ENCODE measurements at regions not wholly inside any gene's neighbourhood (a gene's known extent, or its start where the extent isn't known, plus 50 kb on each side); places are given as distances from the start of the nearest gene placed in this dataset.

- no peak for DNase-seq (ENCODE audit: low spot score)
These were observed 319.4 kb upstream of the FANCL start for GRCh38 chr2:58560531-58560930.

DNA sequence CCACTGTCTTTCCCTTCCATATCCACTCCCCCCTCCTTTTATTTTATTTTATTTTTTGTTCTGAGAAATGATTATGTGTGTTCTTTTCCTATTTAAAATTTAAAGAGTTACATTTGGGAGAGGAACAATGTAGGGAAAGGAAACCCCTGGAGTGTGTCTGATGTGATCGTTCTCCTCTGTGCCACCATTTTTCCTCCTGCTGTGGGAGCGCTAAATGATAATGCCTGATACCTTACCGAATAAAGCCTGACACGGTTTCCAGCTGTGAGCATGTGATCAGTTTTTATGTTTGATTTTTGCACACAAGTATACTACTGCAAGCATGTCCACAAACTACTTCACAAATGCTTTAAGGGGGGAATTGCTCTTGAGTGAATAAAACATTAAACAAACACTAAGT, 317.8 kb upstream of the FANCL start:
- no peak for DNase-seq (ENCODE audit: low spot score)

GRCh38 chr2:58557176-58557575, 316.1 kb upstream of the FANCL start:
- no peak for DNase-seq (ENCODE audit: low spot score)

DNA sequence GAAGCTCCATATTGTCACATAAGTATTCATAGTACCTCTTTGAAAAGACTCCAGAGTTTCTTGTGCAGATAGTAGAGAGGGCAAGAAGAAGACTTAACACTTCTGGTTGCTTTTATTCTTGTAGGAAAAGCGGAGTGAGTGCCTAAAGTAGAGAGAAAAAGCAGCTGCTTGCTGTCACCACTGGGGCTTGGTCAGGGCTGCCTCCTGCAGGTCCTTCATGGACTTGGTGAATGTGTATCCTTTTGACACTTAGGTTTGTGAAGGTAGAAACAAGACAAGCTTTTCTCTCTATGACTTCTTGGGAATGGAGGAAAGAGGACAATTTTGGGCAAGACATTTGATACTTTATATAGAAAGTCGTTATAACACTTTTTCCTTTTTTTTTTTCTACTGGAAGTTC, 312.8 kb upstream of the FANCL start:
- no peak for DNase-seq (ENCODE audit: low spot score)

GRCh38 chr2:58553522-58553921, 312.4 kb upstream of the FANCL start:
- DNase-seq (ENCODE audit: low spot score), result no peak

DNA sequence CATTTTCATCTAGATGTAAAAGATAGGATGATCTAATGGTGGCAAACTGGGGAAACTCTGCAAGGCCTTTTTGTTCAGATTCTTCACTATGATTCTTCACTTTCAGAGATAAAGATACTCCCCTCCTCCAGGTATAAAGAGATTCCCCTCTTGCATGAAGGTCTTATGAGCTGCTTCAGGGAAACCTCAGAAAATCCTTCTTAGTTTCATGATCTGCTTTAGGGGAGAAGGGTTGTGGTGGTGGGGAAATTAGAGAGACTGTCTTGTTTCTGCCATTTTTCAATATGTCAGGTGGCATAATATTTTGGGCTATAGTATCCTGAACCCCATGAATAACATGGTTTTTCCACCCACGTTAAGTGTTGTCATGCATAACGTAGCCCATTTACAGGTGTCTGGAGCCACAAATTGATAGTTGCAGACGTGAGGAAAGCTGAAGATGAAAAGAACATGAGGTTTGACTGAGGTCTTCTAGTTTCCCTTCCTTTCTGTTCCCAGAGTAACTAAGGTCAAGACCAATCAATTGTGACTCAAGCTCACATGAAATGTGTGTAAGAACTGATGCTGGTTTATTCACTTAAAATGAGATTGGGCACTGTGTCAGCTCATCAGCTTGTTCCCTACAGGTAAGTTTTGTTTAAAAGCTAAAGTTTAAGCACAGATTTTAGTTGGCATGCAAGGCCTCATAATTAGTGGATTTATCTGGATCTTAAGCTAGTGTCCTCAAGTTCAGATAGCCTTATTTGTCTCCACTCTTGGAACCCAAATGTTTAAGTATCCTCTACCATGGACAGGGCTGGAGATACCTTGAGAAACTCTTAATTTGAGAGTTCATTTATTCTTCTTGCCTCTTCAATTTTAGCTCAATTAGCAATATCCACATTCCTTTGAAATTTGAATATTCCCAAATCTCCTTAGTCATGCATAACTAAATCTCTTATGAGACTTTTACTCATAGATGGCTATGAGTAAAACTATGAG, 304.5 kb upstream of the FANCL start:
- DNase-seq (ENCODE audit: low spot score), result no peak

GRCh38 chr2:58543442-58543841, 302.3 kb upstream of the FANCL start:
- DNase-seq (ENCODE audit: low spot score), result no peak

GRCh38 chr2:58541511-58541910, 300.4 kb upstream of the FANCL start:
- DNase-seq (ENCODE audit: low spot score), result no peak

GRCh38 chr2:58540681-58541080, 299.6 kb upstream of the FANCL start:
- DNase-seq (ENCODE audit: low spot score), result no peak

- no peak for DNase-seq (ENCODE audit: low spot score)
These were observed 298.8 kb upstream of the FANCL start for GRCh38 chr2:58539973-58540372.

GRCh38 chr2:58535990-58536389, 294.9 kb upstream of the FANCL start:
- no peak for DNase-seq (ENCODE audit: low spot score)

DNA sequence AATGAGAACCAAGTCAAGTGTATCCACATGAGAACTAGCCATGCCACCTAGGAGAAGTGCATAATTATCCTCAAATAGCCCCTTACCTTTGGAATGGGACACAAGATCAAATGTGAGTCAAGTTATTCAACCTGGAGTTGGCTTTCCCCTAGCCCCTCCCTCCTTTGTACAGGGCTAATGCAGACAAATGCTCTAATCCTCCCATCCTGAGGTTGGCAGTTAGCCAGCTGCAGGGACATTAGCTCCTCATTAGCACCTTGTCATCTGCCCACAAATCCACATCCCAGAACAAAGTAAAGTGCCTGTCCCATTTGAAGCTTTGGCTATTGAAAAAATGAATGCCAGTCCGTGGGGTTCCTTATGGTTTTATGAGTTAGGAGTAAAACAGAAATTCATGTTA, 294.1 kb upstream of the FANCL start:
- DNase-seq (ENCODE audit: low spot score), result no peak

GRCh38 chr2:58533376-58533775, 292.3 kb upstream of the FANCL start:
- no peak for DNase-seq (ENCODE audit: low spot score)

DNA sequence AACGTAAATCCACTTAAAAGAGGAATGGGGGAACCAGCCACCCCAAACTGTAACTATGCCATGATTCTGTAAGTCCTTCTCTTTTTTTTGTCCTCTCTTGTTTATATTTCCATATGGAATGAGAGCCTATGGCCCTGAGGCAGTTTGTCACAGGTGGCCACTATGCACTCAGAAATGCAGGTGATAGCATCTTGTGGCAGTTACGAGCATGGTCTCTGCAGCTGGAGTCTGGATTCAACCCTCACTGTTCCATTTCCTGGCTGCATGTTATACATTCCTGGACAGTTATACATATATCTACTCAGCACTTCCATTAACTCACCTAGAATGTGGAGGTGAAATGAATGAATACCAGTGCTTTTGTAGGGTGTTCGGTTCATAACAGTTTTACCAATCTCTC, 291.5 kb upstream of the FANCL start:
- DNase-seq (ENCODE audit: low spot score), result no peak

- DNase-seq (ENCODE audit: low spot score), result no peak
These were observed 286.5 kb upstream of the FANCL start for GRCh38 chr2:58527647-58528046.

DNA sequence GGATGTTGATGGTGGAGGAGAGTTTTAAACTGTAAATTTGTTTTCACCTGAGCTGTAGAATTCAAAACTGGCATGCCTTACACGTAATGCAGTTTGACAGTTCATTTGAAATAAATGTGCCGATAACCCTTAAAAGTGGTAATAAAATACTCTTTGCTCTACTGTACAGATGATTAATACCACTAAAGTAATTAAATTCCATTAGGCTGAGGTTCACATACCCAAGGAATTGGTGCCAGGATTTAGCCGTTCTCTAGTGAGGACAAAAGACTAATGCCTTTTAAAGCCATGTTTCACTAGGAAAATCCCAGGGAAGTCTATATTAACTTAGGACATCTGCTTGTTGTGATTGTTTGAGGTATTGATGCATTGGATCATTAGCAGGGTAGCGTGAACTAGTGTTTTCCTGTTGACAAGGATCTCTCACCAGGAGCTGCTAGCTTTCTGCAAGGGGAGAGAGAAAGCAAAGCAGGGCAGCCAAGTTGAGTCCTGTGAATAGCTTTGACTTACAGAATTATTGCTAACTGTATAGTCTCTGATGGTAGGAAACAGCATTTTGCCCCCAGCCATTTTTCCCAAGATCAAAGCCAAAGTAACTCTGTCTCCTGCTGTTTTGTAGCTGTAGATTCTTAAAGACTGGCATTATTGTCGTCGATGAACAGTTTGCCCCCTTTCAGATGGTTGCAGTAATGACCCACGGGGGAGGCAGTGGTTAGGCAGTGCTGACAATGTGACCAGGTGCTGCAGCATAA, 280.9 kb upstream of the FANCL start:
- DNase-seq (ENCODE audit: low spot score), result no peak

GRCh38 chr2:58520903-58521302, 279.8 kb upstream of the FANCL start:
- DNase-seq (ENCODE audit: low spot score), result no peak

DNA sequence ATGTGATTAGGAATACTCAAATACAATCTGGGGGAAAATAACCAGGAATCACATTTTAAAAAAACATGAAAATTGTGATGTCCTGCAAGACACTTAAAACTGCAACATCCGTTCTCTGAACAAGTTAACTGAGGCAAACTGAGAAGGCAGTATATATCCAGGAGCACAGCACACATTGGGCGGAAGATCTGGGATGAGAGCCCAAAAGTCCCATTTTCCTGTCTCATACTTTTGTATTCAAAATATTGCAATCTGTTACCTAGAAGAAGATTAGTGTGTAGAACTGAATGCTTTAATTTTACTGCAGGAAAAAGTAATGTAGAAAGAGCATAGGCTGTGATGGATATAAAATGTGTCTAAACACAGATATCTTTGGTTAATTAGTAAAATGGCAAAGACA, 276.8 kb upstream of the FANCL start:
- DNase-seq (ENCODE audit: low spot score), result no peak

DNA sequence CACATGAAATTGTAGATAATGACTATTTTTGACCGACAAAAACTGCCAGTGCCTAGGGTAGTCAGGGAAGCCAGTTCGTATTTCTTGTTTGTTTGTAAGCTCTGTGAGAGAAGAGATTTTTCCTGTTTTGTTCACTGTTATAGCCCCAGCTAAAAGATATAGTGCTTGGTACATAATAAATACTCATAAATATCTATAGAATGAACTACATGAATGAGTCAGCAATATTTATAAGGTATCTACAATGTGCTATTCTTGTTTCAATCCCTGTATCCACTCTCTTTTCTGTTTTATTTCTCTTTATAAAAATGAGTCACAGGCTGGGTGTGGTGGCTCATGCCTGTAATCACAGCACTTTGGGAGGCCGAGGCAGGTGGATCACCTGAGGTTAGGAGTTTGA, 275.6 kb upstream of the FANCL start:
- no peak for DNase-seq (ENCODE audit: low spot score)

- DNase-seq (ENCODE audit: low spot score), result peak; percentile 25
These were observed 274.9 kb upstream of the FANCL start for GRCh38 chr2:58515827-58516573.

GRCh38 chr2:58514252-58514651, 273.1 kb upstream of the FANCL start:
- no peak for DNase-seq (ENCODE audit: low spot score)

GRCh38 chr2:58512878-58513277, 271.8 kb upstream of the FANCL start:
- DNase-seq (ENCODE audit: low spot score), result no peak

DNA sequence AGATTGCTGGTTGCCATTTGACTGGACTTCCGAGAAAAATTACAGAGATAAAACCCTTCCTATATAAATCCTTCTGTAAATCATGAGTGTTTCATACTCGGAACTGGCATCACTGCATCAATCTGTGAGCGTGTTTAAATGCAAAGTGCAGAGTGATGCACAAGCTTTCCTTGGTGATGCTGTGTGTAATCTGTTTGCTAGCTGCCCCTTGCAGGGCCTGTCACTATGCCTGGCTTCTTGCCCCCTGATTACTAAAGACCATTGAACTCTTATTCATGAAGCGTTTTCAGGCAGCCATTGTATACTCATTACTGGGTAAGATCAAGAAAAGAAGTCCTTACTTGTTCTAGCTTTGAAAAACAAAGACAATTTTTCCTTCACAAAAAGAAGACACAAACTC, 266.9 kb upstream of the FANCL start:
- DNase-seq (ENCODE audit: low spot score), result no peak

All from RKO (cell line).